HEK293T (cell line): ENCODE measurements at regions not wholly inside any gene's neighbourhood (a gene's known extent, or its start where the extent isn't known, plus 50 kb on each side); places are given as distances from the start of the nearest gene placed in this dataset.

Experiments used
- ARNT ChIP-seq: fragments of 450-650 bp; IDR thresholded peaks from 2 replicates; pipeline ENCODE4 v1.6.1; 2017; ENCODE audit warnings: mild to moderate bottlenecking
- BHLHE40 ChIP-seq: fragments of 450-650 bp; IDR thresholded peaks from 2 replicates; pipeline ENCODE4 v1.6.1; 2016; ENCODE audit warnings: mild to moderate bottlenecking, moderate library complexity, borderline replicate concordance
- ELF4 ChIP-seq: fragments of 450-650 bp; IDR thresholded peaks from 2 replicates; pipeline ENCODE4 v1.6.1; 2017; ENCODE audit warnings: antibody characterized with exemption
- FOXA1 ChIP-seq: fragments of 450-650 bp; IDR thresholded peaks from 2 replicates; pipeline ENCODE4 v1.6.1; 2016; ENCODE audit warnings: mild to moderate bottlenecking
- FOXK2 ChIP-seq: fragments of 450-650 bp; IDR thresholded peaks from 2 replicates; pipeline ENCODE4 v1.6.1; 2016; ENCODE audit warnings: mild to moderate bottlenecking
- FOXM1 ChIP-seq: fragments of 450-650 bp; IDR thresholded peaks from 2 replicates; pipeline ENCODE4 v1.6.1; 2017; ENCODE audit warnings: mild to moderate bottlenecking, borderline replicate concordance
- HDGF ChIP-seq: fragments of 450-650 bp; IDR thresholded peaks from 2 replicates; pipeline ENCODE4 v1.6.1; 2017; ENCODE audit warnings: antibody characterized with exemption, borderline replicate concordance
- L3MBTL2 ChIP-seq: fragments of 450-650 bp; conservative IDR thresholded peaks from 2 replicates; pipeline ENCODE4 v1.6.1; 2016; ENCODE audit warnings: mild to moderate bottlenecking
- NFRKB ChIP-seq: fragments of 450-650 bp; IDR thresholded peaks from 2 replicates; pipeline ENCODE4 v1.6.1; 2016; ENCODE audit warnings: mild to moderate bottlenecking, moderate library complexity
- PKNOX1 ChIP-seq: fragments of 450-650 bp; IDR thresholded peaks from 2 replicates; pipeline ENCODE4 v1.6.1; 2016
- SP1 ChIP-seq: fragments of 450-650 bp; IDR thresholded peaks from 2 replicates; pipeline ENCODE4 v1.6.1; 2017
- SUZ12 ChIP-seq: fragments of 450-650 bp; IDR thresholded peaks from 2 replicates; pipeline ENCODE4 v1.6.1; 2016; ENCODE audit warnings: mild to moderate bottlenecking
- TARDBP ChIP-seq: fragments of 450-650 bp; IDR thresholded peaks from 2 replicates; pipeline ENCODE4 v1.6.1; 2016
- ZNF384 ChIP-seq: fragments of 450-650 bp; IDR thresholded peaks from 2 replicates; pipeline ENCODE4 v1.6.1; 2016

GRCh38 chr5:82664732-82665131 is 386.6 kb upstream of the RPS23 start:
- TF ChIP-seq FOXM1 (no peak), HDGF (no peak), SP1 (no peak), SUZ12 (no peak), ARNT (no peak), TARDBP (no peak), FOXA1 (no peak), FOXK2 (no peak), PKNOX1 (no peak), BHLHE40 (no peak), L3MBTL2 (no peak), NFRKB (no peak), ZNF384 (no peak), ELF4 (no peak)
